ENCODE measurements at regions not wholly inside any gene's neighbourhood (a gene's known extent, or its start where the extent isn't known, plus 50 kb on each side); places are given as distances from the start of the nearest gene placed in this dataset.

DNA sequence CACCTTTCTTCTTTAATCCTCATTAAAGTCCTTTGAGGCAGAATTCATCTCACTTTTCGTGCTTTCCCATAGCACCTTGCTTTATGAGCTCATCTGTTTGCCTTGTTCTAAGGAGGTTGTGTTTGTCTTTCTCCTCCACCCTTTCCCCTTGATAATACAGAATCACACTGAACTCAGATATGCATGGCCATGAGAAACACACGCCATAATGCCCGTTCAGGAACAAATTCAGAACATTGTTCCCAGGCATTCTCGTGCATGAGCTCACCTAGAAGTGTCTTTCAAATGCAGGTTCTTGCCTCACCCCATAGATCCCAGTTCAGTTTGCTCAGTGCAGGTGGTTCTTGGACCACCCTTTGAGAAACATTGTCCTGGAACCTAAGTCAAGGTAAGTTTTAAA, 71.1 kb downstream of the TMEM114 start:
- DNase-seq, result no peak

DNA sequence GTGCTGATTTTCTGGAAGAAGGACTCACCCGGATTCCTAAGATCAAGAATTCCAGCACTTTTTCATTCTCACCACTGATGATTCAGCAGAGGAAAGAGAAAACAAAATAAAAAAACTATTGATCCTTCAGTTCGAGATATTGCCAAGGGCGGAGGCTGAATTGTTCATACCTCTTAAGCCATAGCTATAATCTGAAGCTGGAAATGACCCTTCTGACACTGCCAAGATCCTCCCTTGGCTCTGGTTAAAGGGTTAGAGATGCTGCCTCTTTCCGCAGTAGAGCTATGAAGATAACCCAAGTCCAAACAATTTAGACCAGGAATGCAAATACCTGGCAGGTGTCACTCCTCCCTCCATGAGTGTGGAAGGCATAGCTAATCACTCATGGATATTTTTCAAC, 73.0 kb downstream of the TMEM114 start:
- DNase-seq, result no peak

DNA sequence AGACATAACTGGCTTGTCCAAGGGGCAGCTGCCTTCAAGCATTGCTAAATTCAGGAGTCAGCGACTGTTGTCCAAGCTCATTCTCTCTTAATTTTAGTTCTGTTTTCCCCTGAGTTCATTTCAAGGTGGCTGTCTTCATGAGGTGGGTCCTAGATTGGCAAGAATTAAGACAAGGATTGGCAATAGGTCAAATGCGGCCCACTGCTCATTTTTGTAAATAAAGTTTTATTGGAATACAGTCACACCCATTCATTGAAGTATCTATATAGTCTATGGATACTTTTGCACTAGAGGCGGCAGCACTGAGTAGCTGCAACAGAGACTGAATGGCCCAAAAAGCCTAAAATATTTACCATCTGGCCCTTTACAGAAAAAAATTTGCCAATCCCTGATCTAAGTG, 73.8 kb downstream of the TMEM114 start:
- no peak for DNase-seq

DNA sequence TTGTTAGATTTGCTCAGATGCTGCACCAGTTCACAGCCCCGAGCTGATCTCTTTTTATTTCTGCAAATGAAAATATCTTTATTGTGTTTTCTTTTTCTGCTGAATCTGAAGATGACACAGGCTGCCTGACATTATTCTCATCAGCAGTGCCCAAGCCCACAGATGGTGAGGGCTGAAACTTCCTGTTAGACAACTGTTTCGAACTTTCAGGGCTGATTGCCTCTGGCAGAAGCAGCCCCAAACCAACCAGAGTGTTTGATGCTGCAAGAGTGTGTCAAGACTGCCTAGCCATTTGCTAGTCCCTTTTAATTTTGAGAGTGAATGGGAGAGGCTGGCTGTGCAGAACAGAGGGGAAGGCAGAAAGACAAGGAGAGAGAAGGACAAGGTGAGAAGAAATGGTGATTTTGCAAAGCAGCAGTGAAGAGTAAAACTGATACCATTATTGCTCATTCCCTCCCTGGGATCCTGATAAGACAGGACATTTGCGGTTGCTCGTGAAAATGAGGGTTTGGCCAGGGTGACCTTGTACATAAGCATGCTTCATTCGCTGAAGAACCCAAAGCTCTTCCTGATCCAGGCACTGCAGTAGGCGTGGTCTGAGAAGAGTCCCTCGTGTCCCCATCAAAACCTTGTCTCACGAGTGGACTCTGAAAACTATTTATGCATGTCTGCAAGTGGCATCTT, 77.2 kb downstream of the TMEM114 start:
- DNase-seq, result no peak

DNA sequence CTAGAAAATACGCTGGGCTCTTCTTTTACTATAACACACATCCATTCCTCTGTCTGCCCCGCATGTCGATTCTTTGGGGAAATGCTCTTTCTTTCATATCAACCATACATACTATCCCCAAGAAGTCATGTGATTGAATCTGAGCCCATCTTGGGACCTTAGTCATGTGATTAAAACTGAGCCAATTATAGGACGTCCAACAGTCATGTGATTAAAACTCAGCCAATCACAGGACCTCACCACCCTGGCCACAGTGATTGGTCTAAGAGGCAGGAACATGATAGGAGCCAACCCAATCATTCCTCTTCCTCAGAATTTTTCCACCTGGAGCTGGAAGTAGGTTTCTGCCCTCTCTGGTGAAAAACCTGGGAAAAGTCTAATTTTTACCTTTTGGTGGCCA, 78.8 kb downstream of the TMEM114 start:
- DNase-seq, result no peak

DNA sequence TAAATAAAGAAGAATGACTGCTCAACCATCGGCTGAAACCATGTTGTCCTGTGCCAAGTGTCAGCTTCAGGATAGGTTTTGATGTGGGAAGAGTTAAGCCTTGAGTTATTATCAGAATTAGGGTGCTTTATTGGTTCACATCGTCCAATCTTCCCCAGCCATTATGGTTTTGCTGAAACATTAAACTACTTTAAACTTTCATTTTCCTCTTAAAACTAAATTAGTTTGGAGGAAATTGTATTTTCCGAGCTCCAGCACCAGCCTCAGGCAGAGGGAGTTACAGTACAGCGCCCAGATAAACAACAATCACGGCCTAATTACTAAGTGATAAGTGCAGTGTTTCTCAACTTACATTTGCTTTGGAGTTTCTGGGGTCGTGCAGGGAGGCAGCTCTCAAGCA, 80.2 kb downstream of the TMEM114 start:
- DNase-seq, result no peak

DNA sequence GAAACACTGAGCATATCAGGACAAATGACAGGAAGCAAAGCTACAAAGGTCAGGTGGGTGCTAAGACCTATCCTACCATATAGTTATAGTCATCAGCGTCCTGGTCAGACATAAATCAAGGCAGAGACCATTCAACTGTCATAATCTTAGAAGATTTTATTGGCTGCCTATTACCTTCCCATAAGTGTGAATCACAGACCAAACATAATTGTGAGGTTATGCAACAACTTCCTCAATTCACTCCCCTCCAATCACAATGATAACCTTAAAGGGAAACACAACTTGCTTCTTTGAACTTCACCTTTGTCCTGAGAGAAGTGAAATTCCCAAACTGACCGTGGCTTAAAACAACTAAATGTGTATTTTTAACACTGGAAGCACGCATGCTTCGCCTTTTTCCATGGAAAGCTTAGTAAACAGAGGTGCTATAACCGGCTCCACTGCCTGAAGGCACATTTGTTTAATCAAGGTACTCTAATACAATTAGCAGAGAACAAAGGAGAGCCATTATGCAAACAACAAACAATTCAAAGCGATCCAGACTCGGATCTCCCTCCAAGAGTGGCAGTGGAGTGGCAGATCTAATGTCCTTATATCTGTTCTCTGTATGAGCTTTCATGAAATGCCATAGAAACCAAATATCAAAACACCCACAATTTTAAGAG, 84.9 kb downstream of the TMEM114 start:
- DNase-seq, result no peak

DNA sequence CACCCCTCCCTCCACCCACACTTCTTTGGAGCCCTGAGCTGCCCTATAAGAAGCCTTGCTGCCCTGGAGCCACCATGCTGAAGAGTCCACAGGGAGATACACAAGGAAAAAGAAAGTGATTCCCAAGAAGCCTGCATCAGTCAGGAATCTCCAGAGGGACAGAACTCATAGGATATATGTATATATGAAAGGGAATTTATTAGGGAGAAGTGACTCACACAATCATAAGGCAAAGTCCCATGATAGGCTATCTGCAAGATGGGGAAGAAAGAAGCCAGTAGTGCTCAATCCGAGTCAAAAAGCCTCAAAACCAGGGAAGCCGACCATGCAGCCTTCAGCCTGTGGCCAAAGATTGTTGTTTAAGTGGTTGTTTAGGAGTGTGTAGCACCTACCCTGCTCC, 87.9 kb downstream of the TMEM114 start:
- DNase-seq, result no peak

DNA sequence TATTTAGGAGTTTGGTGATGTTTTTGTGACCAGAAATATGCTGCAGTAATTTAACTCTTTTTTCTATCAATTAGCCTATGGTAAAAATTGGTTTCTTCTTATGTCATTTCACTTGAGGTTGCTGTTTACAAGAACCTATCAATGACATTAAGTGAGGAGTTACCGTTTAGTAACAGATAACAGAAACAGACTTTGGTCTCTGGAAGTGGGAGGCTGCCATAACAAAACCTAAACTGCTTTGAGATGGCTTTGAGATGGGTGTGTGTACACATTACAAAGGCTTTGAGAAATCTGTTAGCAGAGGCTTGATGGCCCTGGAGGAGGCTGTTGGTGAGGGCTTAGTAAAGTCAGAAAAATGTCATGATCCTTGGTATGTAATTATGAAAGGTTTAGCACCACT, 90.0 kb downstream of the TMEM114 start:
- DNase-seq, result no peak

DNA sequence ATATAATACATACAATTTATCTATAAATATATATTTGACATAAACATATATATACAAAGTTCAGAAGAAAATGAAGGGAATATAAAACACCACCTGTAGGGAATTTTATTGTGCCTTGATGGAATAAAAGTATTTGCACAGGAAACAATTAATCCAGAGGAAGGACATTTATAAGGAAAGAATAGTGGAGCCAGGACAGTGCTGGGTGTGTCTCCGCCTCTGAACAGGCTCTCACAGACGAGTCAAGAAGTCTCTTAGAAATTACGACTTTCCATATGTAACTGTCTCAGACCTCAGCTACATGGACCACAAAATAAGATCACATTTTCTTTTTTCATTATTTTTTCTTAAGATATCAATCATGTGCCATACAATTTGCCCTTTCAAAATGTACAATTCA, 93.9 kb downstream of the TMEM114 start:
- DNase-seq, result no peak

DNA sequence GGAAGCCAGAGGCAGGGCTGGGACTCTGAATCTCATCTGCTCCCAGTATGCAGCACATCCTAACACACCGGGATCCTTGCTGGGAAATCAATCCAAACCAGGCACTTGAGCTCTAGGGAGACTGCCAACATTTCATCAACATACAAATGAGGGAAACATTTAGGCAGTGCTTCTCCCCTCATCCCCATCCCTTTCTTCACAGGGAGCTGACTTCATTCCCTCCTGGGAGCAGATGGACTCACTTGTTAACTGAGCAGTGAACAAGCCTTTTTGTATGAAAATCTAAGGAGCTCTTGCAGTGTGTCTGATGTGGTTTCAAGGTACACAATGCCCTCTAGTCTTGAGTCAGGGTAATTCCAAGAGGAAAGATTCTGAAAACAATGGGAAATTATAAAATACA, 96.3 kb downstream of the TMEM114 start:
- no peak for DNase-seq

DNA sequence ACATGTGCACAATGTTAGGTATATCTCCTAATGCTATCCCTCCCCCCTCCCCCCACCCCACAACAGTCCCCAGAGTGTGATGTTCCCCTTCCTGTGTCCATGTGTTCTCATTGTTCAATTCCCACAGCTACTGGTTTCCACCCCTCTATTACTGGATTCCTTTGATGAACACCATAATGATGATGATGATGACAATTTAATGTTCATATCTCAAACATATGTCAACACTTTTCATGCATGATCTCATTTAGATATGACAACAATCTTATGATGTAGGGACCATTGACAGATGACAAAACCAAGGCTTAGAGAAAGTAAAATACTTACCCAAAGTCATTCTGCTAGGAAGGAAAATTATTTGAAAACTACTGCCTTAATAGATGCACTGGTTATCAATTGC, 97.6 kb downstream of the TMEM114 start:
- DNase-seq, result no peak

DNA sequence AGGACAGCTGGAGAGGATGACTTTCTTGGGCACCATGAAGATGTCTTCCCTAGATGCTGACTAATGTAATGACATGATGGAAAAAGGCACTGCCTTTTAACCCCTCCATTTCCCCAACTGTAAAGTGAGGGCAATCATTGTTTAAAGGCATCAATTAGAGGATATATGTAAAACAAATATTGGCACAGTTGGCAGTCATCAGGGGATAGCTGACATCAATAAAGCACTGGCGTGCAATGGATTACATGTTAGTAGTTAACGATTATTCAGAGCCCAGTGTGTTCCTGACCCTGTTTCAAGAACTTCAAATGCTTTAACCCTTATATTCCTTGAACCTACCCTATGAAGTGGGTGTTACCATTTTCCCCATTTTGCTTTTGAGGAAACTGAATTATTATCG, 100.7 kb downstream of the TMEM114 start:
- DNase-seq, result no peak

DNA sequence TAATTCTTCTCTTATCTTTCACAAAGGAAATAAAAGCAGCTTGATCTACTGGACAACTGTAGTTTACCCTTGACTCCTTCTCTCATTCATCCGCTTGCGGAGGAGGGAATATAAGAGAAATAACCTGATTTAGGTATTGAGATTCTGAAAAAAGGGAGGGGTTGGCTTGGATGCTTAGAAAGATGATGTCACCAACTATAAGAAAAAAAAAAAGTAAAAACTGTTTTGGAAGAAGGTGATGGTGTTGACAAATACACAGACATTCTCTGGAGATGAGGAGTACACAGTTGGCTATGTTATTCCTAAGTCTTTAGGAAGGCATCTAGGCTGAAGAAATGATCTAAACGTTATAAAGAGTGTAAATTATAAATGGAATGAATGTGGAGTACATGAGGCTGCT, 103.3 kb downstream of the TMEM114 start:
- DNase-seq, result no peak

DNA sequence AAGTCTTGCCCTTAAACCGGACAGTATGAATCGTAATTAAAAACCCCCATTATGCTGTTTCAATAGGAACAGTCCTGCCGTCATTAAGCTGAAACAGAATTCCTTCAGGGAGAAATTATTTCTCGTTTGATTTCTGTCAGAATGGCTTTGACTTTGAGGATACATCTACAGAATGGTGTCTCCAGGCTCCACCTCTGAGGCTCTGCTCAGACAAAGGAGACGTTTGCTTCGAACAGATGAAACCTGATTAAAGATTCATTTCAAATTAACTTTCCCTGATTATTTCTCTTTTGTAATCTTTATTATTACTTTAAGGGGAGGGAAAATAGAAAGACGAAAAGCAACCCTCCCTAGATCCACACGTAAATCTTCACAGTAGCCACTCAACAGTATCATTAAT, 106.9 kb downstream of the TMEM114 start:
- no peak for DNase-seq

DNA sequence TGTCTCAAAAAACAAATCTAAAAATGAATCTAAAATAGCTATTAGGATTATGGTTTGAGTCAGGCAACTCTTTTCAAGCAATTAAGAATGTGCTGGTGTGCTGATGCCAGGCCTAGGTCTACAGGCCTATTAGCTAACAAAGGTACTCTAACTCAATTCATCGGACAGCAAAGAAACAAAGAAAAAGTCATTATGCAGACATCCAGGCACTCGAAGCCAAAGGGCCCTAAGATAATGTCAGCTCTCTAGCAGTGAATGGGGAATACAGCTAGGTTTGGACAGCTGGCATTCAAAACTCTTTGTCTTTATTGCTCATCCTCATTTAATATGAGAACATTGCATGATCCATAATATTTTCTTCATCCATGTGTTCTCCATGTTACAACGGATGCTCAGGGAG, 108.5 kb downstream of the TMEM114 start:
- no peak for DNase-seq

DNA sequence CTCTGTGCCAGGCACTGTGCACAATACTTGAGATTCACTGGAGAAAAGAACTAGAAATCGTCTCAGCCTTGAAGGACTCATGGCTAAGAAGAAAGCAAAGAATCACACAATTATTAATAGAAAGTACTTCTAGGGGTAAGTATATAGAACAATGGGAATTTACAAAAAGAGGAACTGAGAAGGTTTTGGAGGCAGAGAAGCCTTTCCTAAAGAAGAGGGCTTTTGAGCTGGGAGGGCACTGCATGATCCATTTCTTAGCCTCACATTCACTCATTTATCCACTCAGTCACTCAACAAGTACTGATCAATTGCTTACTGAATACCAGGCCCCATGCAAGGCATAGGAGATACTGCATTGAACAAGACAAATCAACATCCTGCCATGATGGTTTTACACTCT, 113.5 kb downstream of the TMEM114 start:
- DNase-seq, result no peak

DNA sequence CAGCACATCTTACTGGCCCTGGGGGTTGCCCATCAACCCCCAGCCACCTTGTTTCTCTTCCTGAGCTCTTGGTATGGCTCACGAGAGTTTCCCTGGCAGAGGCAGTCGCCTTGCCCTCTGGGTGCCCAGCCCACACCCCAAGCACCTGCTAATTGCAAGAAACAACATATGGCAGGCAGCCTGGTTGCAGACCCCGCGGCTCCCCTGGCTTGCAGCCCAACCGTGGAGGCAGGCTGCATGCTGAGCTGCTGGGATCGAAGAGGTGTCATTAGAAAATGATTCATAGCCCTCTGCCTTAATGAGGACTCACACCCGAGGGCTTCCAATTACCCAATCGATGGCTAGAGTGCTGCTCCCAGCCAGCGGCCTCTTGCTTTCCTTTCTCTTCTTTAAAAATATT, 115.7 kb downstream of the TMEM114 start:
- DNase-seq, result no peak

DNA sequence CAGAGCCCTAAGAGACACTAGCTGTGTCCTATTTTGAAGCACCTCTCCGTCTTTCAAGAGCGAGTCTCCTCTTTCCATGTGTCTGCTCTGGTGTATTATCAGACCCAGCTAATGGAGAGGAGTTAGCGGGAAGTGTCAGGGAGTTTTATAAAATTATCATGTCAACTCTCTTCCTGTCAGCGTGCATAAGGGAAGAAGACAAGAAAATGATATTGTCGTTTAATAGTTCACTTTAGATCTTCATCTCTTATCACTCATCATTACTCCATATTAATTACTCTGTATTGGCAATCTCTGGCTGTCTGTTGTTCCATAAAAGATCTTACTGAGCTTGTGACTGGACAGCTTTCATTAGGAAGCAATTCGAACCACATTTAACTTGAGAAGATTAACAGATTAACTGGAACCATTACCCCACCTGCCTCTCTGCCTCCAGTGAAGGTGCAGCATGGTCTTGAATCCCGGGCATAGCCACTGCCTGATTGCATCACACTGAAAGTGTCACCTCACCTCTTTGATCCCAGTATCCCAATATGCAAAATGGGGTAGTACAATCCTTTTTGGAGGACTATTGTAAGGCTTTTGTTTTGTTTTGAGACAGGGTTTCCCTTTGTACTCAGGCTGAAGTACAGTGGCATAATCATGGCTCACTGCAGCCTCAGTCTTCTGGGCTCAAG, 121.1 kb downstream of the TMEM114 start:
- DNase-seq, result no peak

DNA sequence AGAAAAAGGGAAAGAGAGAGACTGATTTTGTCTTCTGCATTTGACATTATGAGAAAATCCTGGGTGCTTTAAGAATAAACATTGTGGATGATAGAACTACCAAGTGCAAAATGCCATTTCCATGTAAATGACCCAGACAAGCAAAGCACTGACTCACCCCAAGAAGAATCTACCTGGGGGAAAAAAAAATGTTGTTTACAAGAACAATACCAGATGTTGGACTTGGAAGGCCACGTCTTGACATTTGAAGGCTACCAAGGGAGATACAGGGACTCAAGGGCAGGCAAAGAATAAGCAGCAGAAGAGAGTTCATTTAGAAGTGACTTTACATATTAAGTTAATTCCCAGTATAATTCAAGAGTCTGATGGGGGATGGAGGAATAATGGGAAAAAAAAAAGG, 125.3 kb downstream of the TMEM114 start:
- no peak for DNase-seq

DNA sequence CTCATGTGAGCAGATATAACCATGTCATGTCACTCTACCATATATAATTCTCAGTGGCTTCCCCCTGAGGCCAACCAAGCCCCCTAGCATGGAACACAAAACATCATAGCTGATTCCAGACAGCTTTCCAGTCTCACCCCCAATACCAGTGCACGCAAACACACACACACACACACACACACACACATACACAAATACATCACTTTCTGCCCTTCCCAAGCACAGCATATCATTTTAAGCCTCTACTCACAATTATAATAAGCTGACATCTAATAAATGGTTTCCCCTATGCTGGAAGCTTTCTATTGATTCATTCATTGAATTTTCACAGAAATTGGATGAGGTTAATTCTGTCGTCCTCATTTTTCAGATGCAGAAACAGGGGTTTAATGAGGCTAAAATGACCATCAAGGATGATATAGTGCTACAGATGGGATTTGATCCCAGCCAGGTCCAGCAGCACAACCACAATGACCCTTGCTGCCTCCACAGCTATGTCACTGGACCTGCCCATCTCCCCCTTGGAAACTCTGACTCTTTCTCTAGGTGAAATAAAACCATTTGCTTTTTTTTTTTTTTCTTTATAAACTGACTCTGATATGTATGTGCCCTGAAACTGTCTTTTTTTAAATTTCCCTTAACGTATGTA, 131.1 kb downstream of the TMEM114 start:
- DNase-seq, result no peak

DNA sequence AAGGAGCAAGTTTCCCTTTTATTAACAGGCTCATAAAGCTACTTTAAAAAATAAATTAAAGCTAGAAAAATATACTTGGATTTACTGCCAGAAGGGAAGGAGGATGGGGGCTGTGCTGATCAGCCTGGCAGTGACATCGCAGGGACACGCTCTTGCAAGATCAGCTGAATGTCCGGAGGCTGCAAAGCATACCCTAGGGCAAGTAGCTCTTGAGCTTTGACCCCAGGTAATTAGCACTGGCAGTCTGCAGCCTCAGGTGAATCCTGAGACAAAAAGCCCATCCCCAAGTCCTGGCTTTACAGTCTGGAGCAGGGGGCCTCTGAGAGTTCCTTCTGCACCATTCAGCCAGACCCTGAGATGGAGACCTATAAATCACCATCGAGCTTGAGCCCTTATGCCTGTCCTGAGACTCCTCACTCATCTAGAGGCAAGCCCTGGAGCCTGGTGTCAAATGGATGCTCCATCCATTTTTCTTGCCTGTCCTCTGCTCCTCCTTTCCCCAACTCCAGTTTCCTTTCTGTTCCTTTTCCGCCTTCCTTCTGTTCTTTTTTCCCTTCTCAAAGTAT, 131.7 kb downstream of the TMEM114 start:
- no peak for DNase-seq

DNA sequence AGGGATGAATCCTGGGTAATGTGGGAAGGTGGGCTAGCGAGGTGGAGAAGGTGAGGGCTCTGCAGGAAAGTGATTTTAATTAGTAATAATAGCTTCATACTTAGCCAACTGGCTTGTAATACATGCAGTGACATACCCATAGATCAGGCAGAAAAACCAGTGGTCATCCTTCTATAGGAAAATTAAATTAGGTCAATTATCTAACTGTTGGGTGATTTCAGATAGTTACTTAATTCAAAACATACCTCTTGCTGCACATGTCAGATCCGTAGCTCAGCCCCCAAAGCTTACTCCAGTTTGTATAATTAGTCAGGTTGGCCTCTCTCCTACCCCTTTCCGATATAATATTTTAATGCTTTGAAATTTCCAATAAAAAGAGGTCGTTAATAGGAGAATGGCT, 137.0 kb downstream of the TMEM114 start:
- no peak for DNase-seq

DNA sequence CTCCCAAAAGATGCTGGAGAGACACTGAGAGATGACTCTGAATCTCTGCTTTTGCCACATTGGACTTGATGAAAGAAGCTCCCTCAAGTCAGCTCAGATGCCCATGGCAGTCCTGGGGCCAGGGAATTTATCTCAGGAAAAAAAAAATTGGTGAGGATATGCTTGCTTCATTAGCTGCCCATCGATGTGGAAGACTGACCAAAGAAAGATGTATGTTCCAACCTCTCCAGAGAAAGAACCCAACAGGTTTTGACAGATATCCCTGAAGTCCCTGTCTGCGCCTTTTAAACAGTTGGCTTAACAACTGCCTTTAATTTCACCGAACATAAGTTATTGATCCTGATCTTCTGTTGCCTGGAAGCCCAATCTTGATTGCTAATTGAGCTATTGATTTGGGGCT, 137.4 kb downstream of the TMEM114 start:
- DNase-seq, result no peak
